H1 (cell line): ENCODE measurements at regions not wholly inside any gene's neighbourhood (a gene's known extent, or its start where the extent isn't known, plus 50 kb on each side); places are given as distances from the start of the nearest gene placed in this dataset.

Source experiments
- SP2 ChIP-seq: IDR thresholded peaks from 2 replicates; pipeline ENCODE4 v1.6.1; 2012; ENCODE audit warnings: mild to moderate bottlenecking, low read length, inconsistent platforms
- YY1 ChIP-seq: IDR thresholded peaks from 2 replicates; pipeline ENCODE4 v1.6.1; 2011; ENCODE audit warnings: low read depth, mild to moderate bottlenecking, low read length

- no peak for TF ChIP-seq SP2
- no peak for TF ChIP-seq YY1
Measured at GRCh38 chr6:11346516-11346915, 114.0 kb upstream of the NEDD9 start.
